ENCODE measurements at regions not wholly inside any gene's neighbourhood (a gene's known extent, or its start where the extent isn't known, plus 50 kb on each side); places are given as distances from the start of the nearest gene placed in this dataset.

- intact Hi-C loops (cut with micrococcal nuclease; ENCODE audit: unreplicated experiment) (no loop called here), in situ Hi-C loops (cut with MboI) (no loop called here)
- H3K4me1 ChIP-seq (ENCODE audit: control insufficient read depth, insufficient read depth, low read length) = no peaks in the 10 kb centered on the region
- RAD21 ChIA-PET (ENCODE audit: unreplicated experiment) = no interaction called here
- no peaks in the 10 kb centered on the region for H3K79me2 ChIP-seq (ENCODE audit: control insufficient read depth, insufficient read depth, low read length)
- no peak overlapping the region for H3K9ac ChIP-seq (ENCODE audit: control insufficient read depth, insufficient read depth, low read length)
- no peaks in the 10 kb centered on the region for H3K36me3 ChIP-seq (ENCODE audit: control insufficient read depth in 2 of 2, insufficient read depth in 2 of 2, low read length in 1 of 2)
- no peak for FAIRE-seq
- ATAC-seq = no peak
- no peaks in the 10 kb centered on the region for H3K9me3 ChIP-seq (replicated peaks; ENCODE audit: control insufficient read depth, insufficient read depth, low read length)
- H2AFZ ChIP-seq (ENCODE audit: control insufficient read depth, low read depth, low read length) = no peak overlapping the region
- POLR2A ChIA-PET = no interaction called here
- no peak for TF ChIP-seq MEF2B (IDR thresholded peaks at IDR 0.05; ENCODE audit: partially characterized antibody, poor library complexity, severe bottlenecking)
- TF ChIP-seq EED (IDR thresholded peaks at IDR 0.05; ENCODE audit: low read depth) = no peak
- TF ChIP-seq KDM1A (IDR thresholded peaks at IDR 0.05; ENCODE audit: borderline replicate concordance) = no peak
- no peak for TF ChIP-seq BCL3 (IDR thresholded peaks at IDR 0.05; ENCODE audit: borderline replicate concordance, insufficient read depth, low read depth, low read length, poor library complexity, severe bottlenecking)
- TF ChIP-seq PRDM15 (CRISPR knock-in tag; IDR thresholded peaks at IDR 0.05) = no peak
- TF ChIP-seq MTA2 (IDR thresholded peaks at IDR 0.05; ENCODE audit: low read depth) = no peak
- TF ChIP-seq CHD4 (IDR thresholded peaks at IDR 0.05) = no peak
- TF ChIP-seq ZBTB4 (CRISPR knock-in tag; IDR thresholded peaks at IDR 0.05) = no peak
- TF ChIP-seq TBL1XR1 (IDR thresholded peaks at IDR 0.05; ENCODE audit: low read depth, low read length) = no peak
- SMC1A ChIA-PET (ENCODE audit: uncharacterized antibody, unreplicated experiment) = no interaction called here
- no peaks in the 10 kb centered on the region for H3K27me3 ChIP-seq (replicated peaks in 1 of 2; ENCODE audit: control insufficient read depth in 2 of 2, insufficient read depth in 2 of 2, low read length in 1 of 2)
- H3K4me3 ChIP-seq = no peak overlapping the region
- no peak overlapping the region for H3K27ac ChIP-seq (ENCODE audit: control insufficient read depth, insufficient read depth)
- CTCF ChIA-PET = no interaction called here
- BruUV-seq (replicated peaks) = no TSS peak
- DNase-seq (ENCODE audit: low read depth, low spot score) = no peak
- H3K4me2 ChIP-seq (ENCODE audit: control insufficient read depth, insufficient read depth) = no peak overlapping the region
- no peaks in the 10 kb centered on the region for H4K20me1 ChIP-seq (ENCODE audit: control insufficient read depth, insufficient read depth)
Observed at GRCh38 chr4:111016416-111016815, 393.5 kb upstream of the PITX2 start.
